ENCODE measurements at regions not wholly inside any gene's neighbourhood (a gene's known extent, or its start where the extent isn't known, plus 50 kb on each side); places are given as distances from the start of the nearest gene placed in this dataset.

DNA sequence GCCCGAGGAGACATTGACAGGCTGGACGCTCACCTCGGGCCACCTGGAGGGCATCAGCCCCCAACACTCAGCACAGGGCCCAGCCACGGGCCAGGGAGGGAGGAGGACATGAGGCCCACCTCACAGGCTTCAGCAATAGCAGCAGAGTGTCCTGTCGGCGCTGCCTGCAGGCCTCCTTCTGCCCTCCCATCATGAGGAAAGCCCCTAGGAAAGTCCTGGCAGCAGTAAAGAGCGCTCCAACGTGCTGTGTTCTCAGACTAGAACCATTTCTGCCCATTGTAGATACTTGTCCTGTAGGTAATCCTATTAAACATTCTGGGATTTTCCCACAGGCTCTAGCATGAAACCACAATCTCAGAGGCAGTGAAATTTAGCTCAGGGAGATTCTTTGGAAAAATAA lies 62.0 kb upstream of the GALNT2 start:
- H3K27ac Mint-ChIP-seq (ENCODE audit: unreplicated experiment): no peak overlapping the region
- H3K9me3 Mint-ChIP-seq (ENCODE audit: unreplicated experiment): no peaks in the 10 kb centered on the region
- H3K4me3 Mint-ChIP-seq (ENCODE audit: unreplicated experiment): no peak overlapping the region
- H3K27me3 Mint-ChIP-seq (ENCODE audit: unreplicated experiment): peaks cover 15% of the 10 kb centered on the region
- H3K36me3 Mint-ChIP-seq (ENCODE audit: low read depth, unreplicated experiment): no peaks in the 10 kb centered on the region
- no peak for DNase-seq (ENCODE audit: low spot score)
- H3K4me1 Mint-ChIP-seq (ENCODE audit: unreplicated experiment): no peaks in the 10 kb centered on the region
- TF ChIP-seq, protein P1, sequence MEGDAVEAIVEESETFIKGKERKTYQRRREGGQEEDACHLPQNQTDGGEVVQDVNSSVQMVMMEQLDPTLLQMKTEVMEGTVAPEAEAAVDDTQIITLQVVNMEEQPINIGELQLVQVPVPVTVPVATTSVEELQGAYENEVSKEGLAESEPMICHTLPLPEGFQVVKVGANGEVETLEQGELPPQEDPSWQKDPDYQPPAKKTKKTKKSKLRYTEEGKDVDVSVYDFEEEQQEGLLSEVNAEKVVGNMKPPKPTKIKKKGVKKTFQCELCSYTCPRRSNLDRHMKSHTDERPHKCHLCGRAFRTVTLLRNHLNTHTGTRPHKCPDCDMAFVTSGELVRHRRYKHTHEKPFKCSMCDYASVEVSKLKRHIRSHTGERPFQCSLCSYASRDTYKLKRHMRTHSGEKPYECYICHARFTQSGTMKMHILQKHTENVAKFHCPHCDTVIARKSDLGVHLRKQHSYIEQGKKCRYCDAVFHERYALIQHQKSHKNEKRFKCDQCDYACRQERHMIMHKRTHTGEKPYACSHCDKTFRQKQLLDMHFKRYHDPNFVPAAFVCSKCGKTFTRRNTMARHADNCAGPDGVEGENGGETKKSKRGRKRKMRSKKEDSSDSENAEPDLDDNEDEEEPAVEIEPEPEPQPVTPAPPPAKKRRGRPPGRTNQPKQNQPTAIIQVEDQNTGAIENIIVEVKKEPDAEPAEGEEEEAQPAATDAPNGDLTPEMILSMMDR (IDR thresholded peaks at IDR 0.05; ENCODE audit: unreplicated experiment): no peak

DNA sequence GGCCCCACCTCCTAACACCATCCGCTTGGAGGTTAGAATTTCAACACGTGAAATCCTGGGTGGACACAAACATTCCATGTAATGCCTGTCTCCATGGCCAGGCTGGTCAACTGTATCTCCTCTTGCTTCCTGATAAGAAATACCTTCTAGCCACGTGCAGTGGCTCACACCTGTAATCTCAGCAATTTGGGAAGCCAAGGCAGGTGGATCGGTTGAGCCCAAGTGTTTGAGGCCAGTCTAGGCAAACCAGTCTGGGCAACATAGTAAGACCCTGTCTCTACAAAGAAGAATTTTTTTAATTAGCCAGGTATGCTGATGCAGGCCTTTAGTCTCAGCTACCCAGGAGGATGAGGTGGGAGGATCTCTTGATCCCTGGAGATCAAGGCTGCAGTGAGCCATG lies 58.3 kb upstream of the GALNT2 start:
- Mint-ChIP-seq H3K27me3 (ENCODE audit: unreplicated experiment) (peaks cover 14% of the 10 kb centered on the region), H3K4me3 (ENCODE audit: unreplicated experiment) (no peak overlapping the region), H3K27ac (ENCODE audit: unreplicated experiment) (no peak overlapping the region), H3K4me1 (ENCODE audit: unreplicated experiment) (peaks cover 4% of the 10 kb centered on the region), H3K36me3 (ENCODE audit: low read depth, unreplicated experiment) (no peaks in the 10 kb centered on the region), H3K9me3 (ENCODE audit: unreplicated experiment) (no peaks in the 10 kb centered on the region)
- TF ChIP-seq, protein P1 (IDR thresholded peaks at IDR 0.05; ENCODE audit: unreplicated experiment): no peak
- DNase-seq (ENCODE audit: low spot score): no peak

DNA sequence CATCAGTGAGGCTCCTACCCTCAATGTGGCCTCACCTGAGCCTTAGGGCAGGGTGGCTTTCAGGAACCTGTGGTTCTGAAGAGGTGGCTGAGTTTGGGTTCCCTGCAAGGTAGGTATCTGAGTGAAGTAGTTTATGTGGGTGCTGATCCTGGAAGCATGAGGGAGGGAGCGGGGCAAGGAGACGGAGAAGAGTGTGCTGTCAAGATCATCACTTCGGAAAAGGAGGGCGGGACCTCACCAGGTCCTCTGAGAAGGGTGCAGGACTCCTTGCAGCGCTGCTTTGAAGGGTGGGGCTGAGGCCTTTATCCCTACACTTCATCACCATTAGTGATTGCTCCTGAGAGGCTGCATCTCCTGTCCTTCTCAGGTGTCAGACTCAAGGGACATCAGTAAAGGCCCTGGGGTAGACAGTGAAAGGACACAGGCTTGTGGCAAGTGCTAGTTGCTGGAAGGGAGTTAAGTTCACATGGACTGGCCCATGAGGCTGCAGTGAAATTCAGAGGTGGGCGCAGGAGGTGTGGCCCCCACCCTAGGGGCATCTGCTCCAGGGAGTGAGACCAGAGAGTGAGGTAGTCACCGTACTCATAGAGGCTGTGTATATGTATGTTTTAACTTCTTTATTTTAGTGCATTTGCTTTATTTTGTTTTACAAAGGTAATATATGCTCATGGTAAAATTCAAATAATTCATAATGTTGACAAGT lies 57.3 kb upstream of the GALNT2 start:
- TF ChIP-seq, protein P1 (IDR thresholded peaks at IDR 0.05; ENCODE audit: unreplicated experiment): no peak
- Mint-ChIP-seq H3K27ac (ENCODE audit: unreplicated experiment) (no peak overlapping the region), H3K4me1 (ENCODE audit: unreplicated experiment) (peaks cover 4% of the 10 kb centered on the region), H3K4me3 (ENCODE audit: unreplicated experiment) (no peak overlapping the region), H3K36me3 (ENCODE audit: low read depth, unreplicated experiment) (no peaks in the 10 kb centered on the region), H3K27me3 (ENCODE audit: unreplicated experiment) (peaks cover 11% of the 10 kb centered on the region), H3K9me3 (ENCODE audit: unreplicated experiment) (no peaks in the 10 kb centered on the region)
- DNase-seq (ENCODE audit: low spot score): no peak

DNA sequence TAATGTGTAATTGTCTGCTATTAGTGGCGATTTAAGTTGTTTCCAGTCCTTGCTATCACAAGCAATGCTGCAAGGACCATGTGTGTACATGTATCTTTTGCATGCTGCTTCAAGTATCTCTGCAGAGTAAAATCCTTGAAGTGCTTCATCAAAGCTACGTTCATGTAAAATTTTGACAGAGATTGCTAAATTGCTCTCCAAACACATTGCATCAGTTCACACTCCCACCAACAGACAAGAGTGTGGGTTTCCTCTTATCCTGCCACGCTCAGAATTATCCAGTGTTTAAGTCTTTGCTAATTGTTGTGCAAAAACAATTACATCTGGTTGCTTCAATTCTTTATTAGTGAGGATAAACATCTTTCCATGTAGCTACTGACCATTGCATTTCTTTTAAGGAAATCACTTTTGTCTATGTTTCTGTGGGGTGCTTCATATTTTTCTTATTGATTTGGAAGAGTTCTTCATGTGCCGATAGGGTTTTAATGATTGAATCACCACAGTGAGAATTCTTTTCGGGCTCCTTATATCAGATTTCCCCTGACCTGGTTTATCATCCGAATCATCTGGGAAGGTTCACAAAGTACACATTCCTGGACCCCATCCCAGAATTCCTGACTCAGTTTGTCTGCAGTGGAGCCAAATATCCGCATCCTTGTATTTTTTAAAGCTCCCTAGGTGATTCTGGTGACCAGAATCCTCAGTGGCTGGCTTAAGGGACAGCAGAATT lies 56.3 kb upstream of the GALNT2 start:
- TF ChIP-seq, protein P1 (IDR thresholded peaks at IDR 0.05; ENCODE audit: unreplicated experiment): no peak
- H3K4me3 Mint-ChIP-seq (ENCODE audit: unreplicated experiment): no peak overlapping the region
- peaks cover 4% of the 10 kb centered on the region for H3K4me1 Mint-ChIP-seq (ENCODE audit: unreplicated experiment)
- H3K9me3 Mint-ChIP-seq (ENCODE audit: unreplicated experiment): no peaks in the 10 kb centered on the region
- no peak for DNase-seq (ENCODE audit: low spot score)
- peaks cover 9% of the 10 kb centered on the region for H3K27me3 Mint-ChIP-seq (ENCODE audit: unreplicated experiment)
- H3K36me3 Mint-ChIP-seq (ENCODE audit: low read depth, unreplicated experiment): no peaks in the 10 kb centered on the region
- no peak overlapping the region for H3K27ac Mint-ChIP-seq (ENCODE audit: unreplicated experiment)
